Right lobe of liver (tissue), 4 donors: ENCODE measurements at regions not wholly inside any gene's neighbourhood (a gene's known extent, or its start where the extent isn't known, plus 50 kb on each side); places are given as distances from the start of the nearest gene placed in this dataset.

Experiments
- CTCF ChIP-seq, 4 donors: fragments of 200-600 bp in 3 of 4; fragments of 450-650 bp in 1 of 4; IDR thresholded peaks; one replicate each; pipeline versions ENCODE4 v1.5.1 to v1.8.0; 2016 to 2022; ENCODE audit warnings: antibody characterized with exemption in 4 of 4, mild to moderate bottlenecking in 2 of 4
- POLR2A ChIP-seq: fragments of 450-650 bp; IDR thresholded peaks from one replicate; pipeline ENCODE4 v1.6.1; 2017; ENCODE audit warnings: antibody characterized with exemption, mild to moderate bottlenecking
- donor health status: DM: no; HTN: no; CAD: no.
- donor health status: DM: no; HTN: no; CAD: no.
- donor health status: DM: no; HTN: yes; CAD: no.

GRCh38 chr3:88626456-88627120 lies 476.8 kb downstream of the C3orf38 start:
- no peak for TF ChIP-seq CTCF (IDR thresholded peaks at IDR 0.05)
- no peak for TF ChIP-seq POLR2A
